ENCODE measurements at regions not wholly inside any gene's neighbourhood (a gene's known extent, or its start where the extent isn't known, plus 50 kb on each side); places are given as distances from the start of the nearest gene placed in this dataset.

DNA sequence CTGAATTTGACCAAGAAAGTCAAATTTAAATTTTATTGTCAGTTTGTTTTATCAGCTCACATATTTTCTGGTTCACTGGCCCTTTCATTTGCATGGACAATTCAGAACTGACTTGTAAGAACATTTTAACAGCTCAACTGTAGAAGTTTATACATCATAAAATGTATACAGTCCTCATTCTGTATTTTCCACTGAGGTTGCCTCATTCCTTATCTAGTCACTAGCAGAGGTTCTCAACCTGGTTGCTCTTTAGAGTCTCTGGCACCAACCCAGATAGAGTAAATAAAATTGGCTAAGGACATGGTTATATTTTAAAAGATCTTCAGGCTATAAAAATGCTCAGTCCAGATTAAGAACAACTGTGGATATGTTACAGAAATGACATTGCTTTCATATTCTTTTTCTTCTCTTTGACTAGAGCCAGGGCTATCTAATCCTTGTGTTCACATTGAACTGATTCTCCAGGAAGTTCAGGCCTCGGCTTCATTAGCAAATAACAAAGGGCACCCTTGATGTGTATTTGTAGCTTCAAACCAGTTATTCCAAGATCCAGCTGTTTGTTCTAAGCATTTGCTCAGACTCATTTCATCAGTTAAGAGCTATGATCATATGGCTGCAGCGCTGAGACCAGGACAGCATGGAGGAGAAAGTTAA lies 782.5 kb downstream of the ETS1 start:
- intact Hi-C loops (cut with micrococcal nuclease), result no loop called here

DNA sequence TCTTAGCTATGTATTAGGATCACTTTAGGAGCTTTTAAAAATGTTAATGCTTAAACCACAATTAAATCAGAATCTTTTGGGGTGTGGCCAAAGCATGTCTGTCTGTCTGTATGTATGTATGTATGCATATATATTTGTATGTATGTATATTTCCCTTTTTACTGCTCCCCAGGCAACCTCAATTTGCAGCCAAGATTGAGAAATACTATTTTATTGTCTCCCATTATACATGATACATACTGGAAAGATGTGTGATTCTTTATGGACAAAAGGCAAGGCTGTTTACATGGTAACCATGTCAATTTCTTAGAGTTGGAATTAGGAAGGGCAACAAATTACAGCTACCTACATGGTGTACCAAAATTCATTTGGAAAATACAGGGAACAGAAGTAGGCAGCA lies 783.6 kb downstream of the ETS1 start:
- Histone ChIP-seq H3K27ac (replicated peaks) (no peak overlapping the region), H3K36me3 (no peaks in the 10 kb centered on the region), H3K4me1 (no peaks in the 10 kb centered on the region), H3K4me3 (no peak overlapping the region), H3K9me3 (replicated peaks) (peaks cover under 1% of the 10 kb centered on the region), H3K27me3 (ENCODE audit: low read depth) (no peaks in the 10 kb centered on the region)
- DNase-seq, result no peak
- TF ChIP-seq, protein P1, sequence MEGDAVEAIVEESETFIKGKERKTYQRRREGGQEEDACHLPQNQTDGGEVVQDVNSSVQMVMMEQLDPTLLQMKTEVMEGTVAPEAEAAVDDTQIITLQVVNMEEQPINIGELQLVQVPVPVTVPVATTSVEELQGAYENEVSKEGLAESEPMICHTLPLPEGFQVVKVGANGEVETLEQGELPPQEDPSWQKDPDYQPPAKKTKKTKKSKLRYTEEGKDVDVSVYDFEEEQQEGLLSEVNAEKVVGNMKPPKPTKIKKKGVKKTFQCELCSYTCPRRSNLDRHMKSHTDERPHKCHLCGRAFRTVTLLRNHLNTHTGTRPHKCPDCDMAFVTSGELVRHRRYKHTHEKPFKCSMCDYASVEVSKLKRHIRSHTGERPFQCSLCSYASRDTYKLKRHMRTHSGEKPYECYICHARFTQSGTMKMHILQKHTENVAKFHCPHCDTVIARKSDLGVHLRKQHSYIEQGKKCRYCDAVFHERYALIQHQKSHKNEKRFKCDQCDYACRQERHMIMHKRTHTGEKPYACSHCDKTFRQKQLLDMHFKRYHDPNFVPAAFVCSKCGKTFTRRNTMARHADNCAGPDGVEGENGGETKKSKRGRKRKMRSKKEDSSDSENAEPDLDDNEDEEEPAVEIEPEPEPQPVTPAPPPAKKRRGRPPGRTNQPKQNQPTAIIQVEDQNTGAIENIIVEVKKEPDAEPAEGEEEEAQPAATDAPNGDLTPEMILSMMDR (IDR thresholded peaks at IDR 0.05; ENCODE audit: borderline replicate concordance), result no peak
- intact Hi-C loops (cut with micrococcal nuclease), result no loop called here

More for the DNA sequence above, 782.5 kb downstream of the ETS1 start:
- TF ChIP-seq, protein P1 (IDR thresholded peaks at IDR 0.05; ENCODE audit: borderline replicate concordance), result no peak
- Histone ChIP-seq H3K36me3 (no peaks in the 10 kb centered on the region), H3K27me3 (ENCODE audit: low read depth) (no peaks in the 10 kb centered on the region), H3K9me3 (replicated peaks) (no peaks in the 10 kb centered on the region), H3K4me1 (no peaks in the 10 kb centered on the region), H3K27ac (replicated peaks) (no peak overlapping the region), H3K4me3 (no peak overlapping the region)
- DNase-seq, result no peak

DNA sequence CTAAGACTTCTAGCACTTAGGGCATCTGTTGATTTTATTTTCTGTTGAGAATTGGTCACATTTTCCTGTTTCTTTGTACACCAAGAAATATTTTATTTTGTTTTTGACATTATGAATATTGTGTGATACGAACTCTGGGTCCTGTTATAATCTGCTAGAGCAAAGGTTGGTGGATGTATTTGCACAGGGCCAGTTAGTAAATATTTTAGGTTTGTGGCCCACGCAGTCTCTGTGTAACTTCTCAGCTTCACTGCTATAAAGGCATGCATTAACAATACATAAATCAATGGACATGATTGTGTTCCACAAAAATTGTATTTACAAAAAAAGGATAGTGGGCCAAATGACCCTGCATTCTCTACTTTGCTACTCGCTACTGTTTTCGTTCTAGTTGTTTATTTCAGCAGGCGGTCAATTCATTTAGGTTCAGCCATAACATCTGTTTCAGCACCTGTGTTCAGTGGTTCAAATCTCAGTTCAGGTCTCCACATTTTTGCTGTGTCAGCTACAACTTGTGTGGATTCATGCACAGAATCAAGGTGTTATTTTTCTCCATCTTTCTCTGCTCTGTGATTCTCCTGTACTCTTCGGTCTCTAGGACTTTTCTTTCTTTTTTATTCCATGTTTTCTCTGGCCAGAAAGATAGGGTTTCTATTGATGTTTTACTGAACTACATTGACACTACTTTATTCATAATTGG lies 786.2 kb downstream of the ETS1 start:
- Histone ChIP-seq H3K27ac (replicated peaks) (no peak overlapping the region), H3K4me1 (no peaks in the 10 kb centered on the region), H3K27me3 (ENCODE audit: low read depth) (no peaks in the 10 kb centered on the region), H3K4me3 (no peak overlapping the region), H3K36me3 (no peaks in the 10 kb centered on the region), H3K9me3 (replicated peaks) (peaks cover 8% of the 10 kb centered on the region)
- TF ChIP-seq, protein P1 (IDR thresholded peaks at IDR 0.05; ENCODE audit: borderline replicate concordance), result no peak
- DNase-seq, result no peak
- intact Hi-C loops (cut with micrococcal nuclease), result no loop called here

DNA sequence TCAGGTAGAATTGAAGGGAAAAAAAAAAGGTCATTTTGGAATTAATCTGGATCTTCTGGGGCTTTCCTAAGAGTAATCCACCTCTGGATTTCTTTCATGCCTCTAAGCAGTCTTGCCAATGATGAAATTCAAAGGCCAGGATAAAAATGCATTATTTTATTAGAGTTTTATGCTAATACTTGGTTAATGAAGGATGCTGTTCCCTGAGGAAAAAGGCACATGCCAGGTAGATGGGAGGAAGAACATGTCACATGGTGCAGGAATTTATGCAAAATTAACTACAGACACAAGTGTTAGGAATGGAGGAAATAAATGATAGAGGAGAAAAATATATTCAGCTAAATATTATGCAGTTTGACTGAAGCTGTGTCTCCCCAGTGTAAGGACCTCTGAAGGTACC lies 792.0 kb downstream of the ETS1 start:
- intact Hi-C loops (cut with micrococcal nuclease), result no loop called here
- Histone ChIP-seq H3K4me3 (no peak overlapping the region), H3K36me3 (no peaks in the 10 kb centered on the region), H3K9me3 (replicated peaks) (peaks cover 8% of the 10 kb centered on the region), H3K4me1 (no peaks in the 10 kb centered on the region), H3K27me3 (ENCODE audit: low read depth) (no peaks in the 10 kb centered on the region), H3K27ac (replicated peaks) (no peak overlapping the region)
- DNase-seq, result no peak
- TF ChIP-seq, protein P1 (IDR thresholded peaks at IDR 0.05; ENCODE audit: borderline replicate concordance), result no peak

DNA sequence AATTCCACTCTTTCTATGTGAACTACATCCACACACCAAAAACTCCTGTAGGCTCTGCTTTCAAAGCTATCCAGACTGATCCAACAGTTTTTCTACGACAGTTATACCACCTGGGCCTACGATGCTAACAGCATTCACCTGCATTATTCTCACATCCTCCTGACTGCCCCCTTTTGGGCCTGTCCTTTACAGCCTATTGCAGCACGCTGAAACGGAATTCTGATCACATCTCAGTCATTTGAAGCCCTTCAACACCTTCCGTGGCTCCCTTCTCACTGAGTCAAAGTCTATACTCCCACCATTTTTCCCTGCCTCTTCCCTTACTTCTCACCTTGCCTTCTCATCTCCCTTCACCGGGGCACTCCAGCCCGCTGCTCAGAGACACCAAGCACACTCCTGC lies 791.3 kb upstream of the KIRREL3 start:
- intact Hi-C loops (cut with micrococcal nuclease), result no loop called here
- no peaks in the 10 kb centered on the region for H3K36me3 ChIP-seq
- DNase-seq, result no peak
- H3K27me3 ChIP-seq (ENCODE audit: low read depth), result no peaks in the 10 kb centered on the region
- H3K27ac ChIP-seq (replicated peaks), result no peak overlapping the region
- H3K4me3 ChIP-seq, result no peak overlapping the region
- no peaks in the 10 kb centered on the region for H3K4me1 ChIP-seq
- TF ChIP-seq, protein P1 (IDR thresholded peaks at IDR 0.05; ENCODE audit: borderline replicate concordance), result no peak
- no peaks in the 10 kb centered on the region for H3K9me3 ChIP-seq (replicated peaks)

Data from left ventricle myocardium inferior (tissue), 1 donor.